Adrenal gland (tissue), 5 donors: ENCODE measurements at regions not wholly inside any gene's neighbourhood (a gene's known extent, or its start where the extent isn't known, plus 50 kb on each side); places are given as distances from the start of the nearest gene placed in this dataset.

Experiments
- CTCF ChIP-seq, 6 experiments: fragments of 450-650 bp in 4 of 6; fragments of 200-600 bp in 2 of 6; sonication (generic) in 1 of 6; IDR thresholded peaks; 1 replicate in 5 of 6; 2 replicates in 1 of 6; pipeline versions ENCODE4 v1.5.1 to v1.8.0; 2016 to 2021; ENCODE audit warnings: antibody characterized with exemption in 6 of 6, mild to moderate bottlenecking in 2 of 6, moderate library complexity in 1 of 6
- POLR2A ChIP-seq, 2 donors: fragments of 450-650 bp; IDR thresholded peaks; one replicate each; pipeline ENCODE4 v1.6.1; 2017; ENCODE audit warnings: antibody characterized with exemption in 2 of 2, mild to moderate bottlenecking in 2 of 2, moderate library complexity in 1 of 2
- donor health status: DM: no; HTN: no; CAD: no.

- TF ChIP-seq CTCF (IDR thresholded peaks at IDR 0.05), result no peak
- TF ChIP-seq POLR2A (IDR thresholded peaks at IDR 0.05), result no peak
These were observed 309.7 kb downstream of the FRK start for GRCh38 chr6:115750946-115751345.
